GM12878 (cell line): ENCODE measurements at regions not wholly inside any gene's neighbourhood (a gene's known extent, or its start where the extent isn't known, plus 50 kb on each side); places are given as distances from the start of the nearest gene placed in this dataset.

ENCODE experiments used
- ATAC-seq: fragments of 200-7000 bp; cut with Tn5 transposase; 3 replicates; pipeline ENCODE4 v1.9.1; 2020; ENCODE audit warnings: mild to moderate bottlenecking, moderate library complexity
- BruUV-seq: library from RNA; stranded (reverse); fragments of 400-500 nt; replicated peaks from 2 replicates; lab custom pipeline; 2021; lab: Mats Ljungman, UMichigan
- CTCF ChIA-PET: fragments of 300-600 bp; sonication (Branson Sonifier 250); formaldehyde crosslinking; extraction: SDS; loops from one replicate; lab custom pipeline; 2021; ENCODE audit warnings: inconsistent platforms; lab: Yijun Ruan, JAX
- POLR2A ChIA-PET: fragments of 350-600 bp; formaldehyde crosslinking; extraction: SDS; loops from one replicate; lab custom pipeline; 2021; ENCODE audit warnings: inconsistent platforms; lab: Charles Lee
- RAD21 ChIA-PET: fragments of 300-600 bp; sonication (Branson Sonifier 250); formaldehyde crosslinking; loops from one replicate; lab custom pipeline; 2023; ENCODE audit warnings: antibody characterized with exemption; ENCODE audit not compliant: unreplicated experiment; lab: Charles Lee
- SMC1A ChIA-PET: fragments of 300-600 bp; sonication (Branson Sonifier 250); formaldehyde crosslinking; loops from one replicate; lab custom pipeline; 2023; ENCODE audit not compliant: unreplicated experiment, uncharacterized antibody; lab: Charles Lee
- DNase-seq: peaks from one replicate; pipeline ENCODE4 v3.0.0-alpha.2; 2011; ENCODE audit warnings: low read depth, low spot score
- FAIRE-seq: peaks from 3 replicates; lab custom pipeline; 2011; peaks lifted over from hg19 to GRCh38; lab: Jason Lieb, UNC
- H2AFZ ChIP-seq: 2 replicates; pipeline ENCODE4 v1.6.0; 2011; ENCODE audit warnings: low read depth, low read length, control low read depth; ENCODE audit not compliant: control insufficient read depth
- H3K27ac ChIP-seq: 2 replicates; pipeline ENCODE4 v1.5.1; 2011; ENCODE audit warnings: control low read depth; ENCODE audit not compliant: control insufficient read depth, insufficient read depth
- H3K27me3 ChIP-seq, 2 experiments: replicated peaks in 1 of 2; 2 replicates each; pipeline versions ENCODE4 v1.6.0 to v1.6.1; 2011; ENCODE audit warnings: low read length in 1 of 2; ENCODE audit not compliant: control insufficient read depth in 2 of 2, insufficient read depth in 2 of 2
- H3K36me3 ChIP-seq, 2 experiments: 2 replicates each; pipeline ENCODE4 v1.5.1; 2011; ENCODE audit warnings: low read length in 1 of 2; ENCODE audit not compliant: control insufficient read depth in 2 of 2, insufficient read depth in 2 of 2
- H3K4me1 ChIP-seq: 2 replicates; pipeline ENCODE4 v1.6.1; 2011; ENCODE audit warnings: mild to moderate bottlenecking, low read length, moderate library complexity, mixed read lengths; ENCODE audit not compliant: control insufficient read depth, insufficient read depth
- H3K4me2 ChIP-seq: 2 replicates; pipeline ENCODE4 v1.6.0; 2011; ENCODE audit warnings: control low read depth; ENCODE audit not compliant: control insufficient read depth, insufficient read depth
- H3K4me3 ChIP-seq: fragments of 200-600 bp; sonication (generic); 2 replicates; pipeline ENCODE4 v1.5.1; 2016
- H3K79me2 ChIP-seq: 2 replicates; pipeline ENCODE4 v1.6.0; 2011; ENCODE audit warnings: low read length; ENCODE audit not compliant: control insufficient read depth, insufficient read depth
- H3K9ac ChIP-seq: 2 replicates; pipeline ENCODE4 v1.8.0; 2011; ENCODE audit warnings: low read length, control low read depth, mixed read lengths; ENCODE audit not compliant: control insufficient read depth, insufficient read depth
- H3K9me3 ChIP-seq: replicated peaks from 3 replicates; pipeline ENCODE4 v1.5.1; 2011; ENCODE audit warnings: mild to moderate bottlenecking, low read length; ENCODE audit not compliant: control insufficient read depth, insufficient read depth
- H4K20me1 ChIP-seq: 2 replicates; pipeline ENCODE4 v1.6.0; 2011; ENCODE audit not compliant: control insufficient read depth, insufficient read depth
- HDAC6 ChIP-seq: fragments of 200-600 bp; sonication (generic); IDR thresholded peaks from one replicate; pipeline ENCODE4 v1.8.0; 2017; ENCODE audit warnings: antibody characterized with exemption; ENCODE audit not compliant: unreplicated experiment
- MYC ChIP-seq: IDR thresholded peaks from 2 replicates; pipeline ENCODE4 v1.6.1; 2011; ENCODE audit warnings: mild to moderate bottlenecking, low read length, moderate library complexity, inconsistent platforms; ENCODE audit not compliant: insufficient read depth, insufficient replicate concordance, insufficient read length, severe bottlenecking
- NFIC ChIP-seq: IDR thresholded peaks from 2 replicates; pipeline ENCODE4 v1.6.1; 2012; ENCODE audit warnings: low read depth, mild to moderate bottlenecking, inconsistent platforms, low read length, moderate library complexity
- WRNIP1 ChIP-seq: IDR thresholded peaks from 2 replicates; pipeline ENCODE4 v1.6.1; 2011; ENCODE audit warnings: low read depth, low read length, improper control_type of control experiment, borderline replicate concordance
- WGBS: methylation state at CpG from one replicate; pipeline ENCODE4 v1.1.6; 2016; ENCODE audit warnings: low lambda C conversion rate; ENCODE audit not compliant: insufficient replicate concordance, insufficient coverage; ENCODE audit errors: missing lambda C conversion rate; 5-methylcytosine and 5-hydroxymethylcytosine counted together
- in situ Hi-C: fragments of 300-500 bp; cut with MboI; formaldehyde crosslinking; loops from 9 replicates; pipeline ENCODE4 v1.14.3; 2018; ENCODE audit warnings: mixed read lengths
- intact Hi-C: fragments of 100-400 bp; cut with micrococcal nuclease; formaldehyde crosslinking; loops from one replicate; pipeline ENCODE4 v1.14.2; 2022; ENCODE audit not compliant: unreplicated experiment
- TF ChIP-seq, protein P1 (sequence below): fragments of 450-650 bp; IDR thresholded peaks from 2 replicates; pipeline ENCODE4 v1.6.1; 2017; ENCODE audit warnings: mild to moderate bottlenecking, moderate library complexity
- TF ChIP-seq, protein P2 (sequence below): fragments of 450-650 bp; IDR thresholded peaks from 2 replicates; pipeline ENCODE4 v1.6.1; 2017; ENCODE audit warnings: mild to moderate bottlenecking, moderate library complexity
- TF ChIP-seq, protein P3 (sequence below): fragments of 450-650 bp; IDR thresholded peaks from 2 replicates; pipeline ENCODE4 v1.6.1; 2016; ENCODE audit warnings: mild to moderate bottlenecking, moderate library complexity, borderline replicate concordance
- TF ChIP-seq, protein P4 (sequence below): fragments of 450-650 bp; IDR thresholded peaks from 2 replicates; pipeline ENCODE4 v1.6.1; 2016; ENCODE audit warnings: mild to moderate bottlenecking

DNA sequence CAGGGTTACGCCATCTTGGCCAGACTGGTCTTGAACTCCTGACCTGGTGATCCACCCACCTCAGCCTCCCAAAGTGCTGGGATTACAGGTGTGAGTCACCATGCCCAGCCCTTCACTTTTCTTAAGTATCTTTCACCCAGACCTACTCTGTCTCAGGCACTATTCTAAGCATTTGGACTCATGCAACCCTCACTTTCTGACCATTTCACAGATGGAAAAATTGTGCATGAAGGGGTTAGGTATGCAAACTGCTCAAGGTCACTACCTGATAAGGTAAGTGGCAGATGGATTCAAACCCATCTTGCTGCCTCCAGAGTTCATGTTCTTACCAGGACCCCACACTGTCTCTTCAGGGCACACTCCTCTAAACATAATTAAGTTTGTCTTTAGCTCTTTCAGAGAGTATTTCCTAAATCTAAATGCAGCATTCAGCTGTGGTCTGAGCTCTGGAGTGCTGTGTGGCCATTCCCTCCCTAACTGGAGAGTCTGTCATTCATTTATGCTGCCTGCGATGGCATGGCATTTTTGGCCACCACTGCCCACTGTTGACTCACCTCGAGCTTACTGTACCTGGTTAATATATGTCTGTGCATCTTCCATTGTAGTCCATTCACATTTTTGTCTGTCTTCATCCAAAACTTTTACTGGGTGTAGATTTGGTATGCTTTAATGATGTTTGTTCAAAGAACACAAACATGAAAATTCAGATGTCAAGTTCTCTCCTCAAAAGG, 88.4 kb downstream of the CCDC71L start:
- intact Hi-C loops = no loop called here
- H3K4me2 ChIP-seq = no peak overlapping the region
- FAIRE-seq (no peak), ATAC-seq (no peak), DNase-seq (no peak)
- ChIA-PET SMC1A (interaction anchor here (1.0 kb wide), 1 partner anchor 28 kb away, joined by 3 read pairs; no protein-coding TSS in a partner anchor), POLR2A (no interaction called here), RAD21 (no interaction called here), CTCF (interaction anchor here (1.4 kb wide), 1 partner anchor 57 kb away, joined by 3 read pairs; no protein-coding TSS in a partner anchor)
- no peaks in the 10 kb centered on the region for H3K27me3 ChIP-seq
- no peak overlapping the region for H3K4me3 ChIP-seq
- WGBS = 59% methylated on average over 2 of the region's 3 CpGs
- no peaks in the 10 kb centered on the region for H3K36me3 ChIP-seq
- no peaks in the 10 kb centered on the region for H4K20me1 ChIP-seq
- no peaks in the 10 kb centered on the region for H3K9me3 ChIP-seq
- no peaks in the 10 kb centered on the region for H3K4me1 ChIP-seq
- in situ Hi-C loops = no loop called here
- H3K9ac ChIP-seq = no peak overlapping the region
- no peak overlapping the region for H3K27ac ChIP-seq
- H3K79me2 ChIP-seq = no peaks in the 10 kb centered on the region
- no peak overlapping the region for H2AFZ ChIP-seq
- BruUV-seq = no TSS peak
- TF ChIP-seq, protein P1, sequence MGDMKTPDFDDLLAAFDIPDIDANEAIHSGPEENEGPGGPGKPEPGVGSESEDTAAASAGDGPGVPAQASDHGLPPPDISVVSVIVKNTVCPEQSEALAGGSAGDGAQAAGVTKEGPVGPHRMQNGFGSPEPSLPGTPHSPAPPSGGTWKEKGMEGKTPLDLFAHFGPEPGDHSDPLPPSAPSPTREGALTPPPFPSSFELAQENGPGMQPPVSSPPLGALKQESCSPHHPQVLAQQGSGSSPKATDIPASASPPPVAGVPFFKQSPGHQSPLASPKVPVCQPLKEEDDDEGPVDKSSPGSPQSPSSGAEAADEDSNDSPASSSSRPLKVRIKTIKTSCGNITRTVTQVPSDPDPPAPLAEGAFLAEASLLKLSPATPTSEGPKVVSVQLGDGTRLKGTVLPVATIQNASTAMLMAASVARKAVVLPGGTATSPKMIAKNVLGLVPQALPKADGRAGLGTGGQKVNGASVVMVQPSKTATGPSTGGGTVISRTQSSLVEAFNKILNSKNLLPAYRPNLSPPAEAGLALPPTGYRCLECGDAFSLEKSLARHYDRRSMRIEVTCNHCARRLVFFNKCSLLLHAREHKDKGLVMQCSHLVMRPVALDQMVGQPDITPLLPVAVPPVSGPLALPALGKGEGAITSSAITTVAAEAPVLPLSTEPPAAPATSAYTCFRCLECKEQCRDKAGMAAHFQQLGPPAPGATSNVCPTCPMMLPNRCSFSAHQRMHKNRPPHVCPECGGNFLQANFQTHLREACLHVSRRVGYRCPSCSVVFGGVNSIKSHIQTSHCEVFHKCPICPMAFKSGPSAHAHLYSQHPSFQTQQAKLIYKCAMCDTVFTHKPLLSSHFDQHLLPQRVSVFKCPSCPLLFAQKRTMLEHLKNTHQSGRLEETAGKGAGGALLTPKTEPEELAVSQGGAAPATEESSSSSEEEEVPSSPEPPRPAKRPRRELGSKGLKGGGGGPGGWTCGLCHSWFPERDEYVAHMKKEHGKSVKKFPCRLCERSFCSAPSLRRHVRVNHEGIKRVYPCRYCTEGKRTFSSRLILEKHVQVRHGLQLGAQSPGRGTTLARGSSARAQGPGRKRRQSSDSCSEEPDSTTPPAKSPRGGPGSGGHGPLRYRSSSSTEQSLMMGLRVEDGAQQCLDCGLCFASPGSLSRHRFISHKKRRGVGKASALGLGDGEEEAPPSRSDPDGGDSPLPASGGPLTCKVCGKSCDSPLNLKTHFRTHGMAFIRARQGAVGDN = no peak
- no peak for TF ChIP-seq WRNIP1
- TF ChIP-seq, protein P2, sequence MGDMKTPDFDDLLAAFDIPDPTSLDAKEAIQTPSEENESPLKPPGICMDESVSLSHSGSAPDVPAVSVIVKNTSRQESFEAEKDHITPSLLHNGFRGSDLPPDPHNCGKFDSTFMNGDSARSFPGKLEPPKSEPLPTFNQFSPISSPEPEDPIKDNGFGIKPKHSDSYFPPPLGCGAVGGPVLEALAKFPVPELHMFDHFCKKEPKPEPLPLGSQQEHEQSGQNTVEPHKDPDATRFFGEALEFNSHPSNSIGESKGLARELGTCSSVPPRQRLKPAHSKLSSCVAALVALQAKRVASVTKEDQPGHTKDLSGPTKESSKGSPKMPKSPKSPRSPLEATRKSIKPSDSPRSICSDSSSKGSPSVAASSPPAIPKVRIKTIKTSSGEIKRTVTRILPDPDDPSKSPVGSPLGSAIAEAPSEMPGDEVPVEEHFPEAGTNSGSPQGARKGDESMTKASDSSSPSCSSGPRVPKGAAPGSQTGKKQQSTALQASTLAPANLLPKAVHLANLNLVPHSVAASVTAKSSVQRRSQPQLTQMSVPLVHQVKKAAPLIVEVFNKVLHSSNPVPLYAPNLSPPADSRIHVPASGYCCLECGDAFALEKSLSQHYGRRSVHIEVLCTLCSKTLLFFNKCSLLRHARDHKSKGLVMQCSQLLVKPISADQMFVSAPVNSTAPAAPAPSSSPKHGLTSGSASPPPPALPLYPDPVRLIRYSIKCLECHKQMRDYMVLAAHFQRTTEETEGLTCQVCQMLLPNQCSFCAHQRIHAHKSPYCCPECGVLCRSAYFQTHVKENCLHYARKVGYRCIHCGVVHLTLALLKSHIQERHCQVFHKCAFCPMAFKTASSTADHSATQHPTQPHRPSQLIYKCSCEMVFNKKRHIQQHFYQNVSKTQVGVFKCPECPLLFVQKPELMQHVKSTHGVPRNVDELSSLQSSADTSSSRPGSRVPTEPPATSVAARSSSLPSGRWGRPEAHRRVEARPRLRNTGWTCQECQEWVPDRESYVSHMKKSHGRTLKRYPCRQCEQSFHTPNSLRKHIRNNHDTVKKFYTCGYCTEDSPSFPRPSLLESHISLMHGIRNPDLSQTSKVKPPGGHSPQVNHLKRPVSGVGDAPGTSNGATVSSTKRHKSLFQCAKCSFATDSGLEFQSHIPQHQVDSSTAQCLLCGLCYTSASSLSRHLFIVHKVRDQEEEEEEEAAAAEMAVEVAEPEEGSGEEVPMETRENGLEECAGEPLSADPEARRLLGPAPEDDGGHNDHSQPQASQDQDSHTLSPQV = no peak
- TF ChIP-seq, protein P3, sequence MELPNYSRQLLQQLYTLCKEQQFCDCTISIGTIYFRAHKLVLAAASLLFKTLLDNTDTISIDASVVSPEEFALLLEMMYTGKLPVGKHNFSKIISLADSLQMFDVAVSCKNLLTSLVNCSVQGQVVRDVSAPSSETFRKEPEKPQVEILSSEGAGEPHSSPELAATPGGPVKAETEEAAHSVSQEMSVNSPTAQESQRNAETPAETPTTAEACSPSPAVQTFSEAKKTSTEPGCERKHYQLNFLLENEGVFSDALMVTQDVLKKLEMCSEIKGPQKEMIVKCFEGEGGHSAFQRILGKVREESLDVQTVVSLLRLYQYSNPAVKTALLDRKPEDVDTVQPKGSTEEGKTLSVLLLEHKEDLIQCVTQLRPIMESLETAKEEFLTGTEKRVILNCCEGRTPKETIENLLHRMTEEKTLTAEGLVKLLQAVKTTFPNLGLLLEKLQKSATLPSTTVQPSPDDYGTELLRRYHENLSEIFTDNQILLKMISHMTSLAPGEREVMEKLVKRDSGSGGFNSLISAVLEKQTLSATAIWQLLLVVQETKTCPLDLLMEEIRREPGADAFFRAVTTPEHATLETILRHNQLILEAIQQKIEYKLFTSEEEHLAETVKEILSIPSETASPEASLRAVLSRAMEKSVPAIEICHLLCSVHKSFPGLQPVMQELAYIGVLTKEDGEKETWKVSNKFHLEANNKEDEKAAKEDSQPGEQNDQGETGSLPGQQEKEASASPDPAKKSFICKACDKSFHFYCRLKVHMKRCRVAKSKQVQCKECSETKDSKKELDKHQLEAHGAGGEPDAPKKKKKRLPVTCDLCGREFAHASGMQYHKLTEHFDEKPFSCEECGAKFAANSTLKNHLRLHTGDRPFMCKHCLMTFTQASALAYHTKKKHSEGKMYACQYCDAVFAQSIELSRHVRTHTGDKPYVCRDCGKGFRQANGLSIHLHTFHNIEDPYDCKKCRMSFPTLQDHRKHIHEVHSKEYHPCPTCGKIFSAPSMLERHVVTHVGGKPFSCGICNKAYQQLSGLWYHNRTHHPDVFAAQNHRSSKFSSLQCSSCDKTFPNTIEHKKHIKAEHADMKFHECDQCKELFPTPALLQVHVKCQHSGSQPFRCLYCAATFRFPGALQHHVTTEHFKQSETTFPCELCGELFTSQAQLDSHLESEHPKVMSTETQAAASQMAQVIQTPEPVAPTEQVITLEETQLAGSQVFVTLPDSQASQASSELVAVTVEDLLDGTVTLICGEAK = no peak
- TF ChIP-seq, protein P4, sequence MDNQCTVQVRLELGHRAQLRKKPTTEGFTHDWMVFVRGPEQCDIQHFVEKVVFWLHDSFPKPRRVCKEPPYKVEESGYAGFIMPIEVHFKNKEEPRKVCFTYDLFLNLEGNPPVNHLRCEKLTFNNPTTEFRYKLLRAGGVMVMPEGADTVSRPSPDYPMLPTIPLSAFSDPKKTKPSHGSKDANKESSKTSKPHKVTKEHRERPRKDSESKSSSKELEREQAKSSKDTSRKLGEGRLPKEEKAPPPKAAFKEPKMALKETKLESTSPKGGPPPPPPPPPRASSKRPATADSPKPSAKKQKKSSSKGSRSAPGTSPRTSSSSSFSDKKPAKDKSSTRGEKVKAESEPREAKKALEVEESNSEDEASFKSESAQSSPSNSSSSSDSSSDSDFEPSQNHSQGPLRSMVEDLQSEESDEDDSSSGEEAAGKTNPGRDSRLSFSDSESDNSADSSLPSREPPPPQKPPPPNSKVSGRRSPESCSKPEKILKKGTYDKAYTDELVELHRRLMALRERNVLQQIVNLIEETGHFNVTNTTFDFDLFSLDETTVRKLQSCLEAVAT = no peak
- TF ChIP-seq NFIC = no peak
- TF ChIP-seq HDAC6 = no peak
- TF ChIP-seq MYC = no peak
